ENCODE measurements at regions not wholly inside any gene's neighbourhood (a gene's known extent, or its start where the extent isn't known, plus 50 kb on each side); places are given as distances from the start of the nearest gene placed in this dataset.

GRCh38 chr11:121944556-121945230 is 171.3 kb downstream of the BLID start (continued):
- TF ChIP-seq ZSCAN31 (CRISPR knock-in tag; IDR thresholded peaks at IDR 0.05; ENCODE audit: low read depth) (no peak), HOXD1 (CRISPR knock-in tag; IDR thresholded peaks at IDR 0.05) (no peak), ZSCAN12 (CRISPR knock-in tag; IDR thresholded peaks at IDR 0.05) (no peak), ZNF335 (CRISPR knock-in tag; IDR thresholded peaks at IDR 0.05) (no peak)

GRCh38 chr11:121938076-121938475 is 177.9 kb downstream of the BLID start:
- Histone ChIP-seq H3K4me2 (ENCODE audit: low read depth, low read length) (no peak overlapping the region), H3K79me2 (ENCODE audit: insufficient read depth, low read length) (no peaks in the 10 kb centered on the region), H3K4me3 (replicated peaks in 1 of 3; ENCODE audit: insufficient read depth in 1 of 3, low read depth in 2 of 3, low read length in 3 of 3) (no peak overlapping the region), H3K9me3 (ENCODE audit: low read length) (no peaks in the 10 kb centered on the region), H2AFZ (ENCODE audit: low read length) (no peak overlapping the region), H3K27me3 (ENCODE audit: control insufficient read depth in 1 of 2, insufficient read depth in 2 of 2, low read length in 2 of 2) (no peaks in the 10 kb centered on the region), H3K9ac (ENCODE audit: insufficient read depth, low read depth, low read length) (no peak overlapping the region), H3K4me1 (ENCODE audit: insufficient read depth, low read length) (peaks cover 17% of the 10 kb centered on the region), H3K36me3 (replicated peaks in 1 of 2; ENCODE audit: control insufficient read depth in 1 of 2, insufficient read depth in 2 of 2, low read length in 2 of 2) (no peaks in the 10 kb centered on the region), H4K20me1 (ENCODE audit: insufficient read depth, low read length) (no peaks in the 10 kb centered on the region), H3K27ac (ENCODE audit: extremely low read length, insufficient read depth, low read length) (no peak overlapping the region)
- no peak for TF ChIP-seq ADNP (CRISPR knock-in tag; IDR thresholded peaks at IDR 0.05)
- no peak for TF ChIP-seq NAIF1 (CRISPR knock-in tag; IDR thresholded peaks at IDR 0.05; ENCODE audit: borderline replicate concordance)
- BruUV-seq (replicated peaks): no TSS peak
- POLR2A ChIA-PET: no interaction called here
- FAIRE-seq (no peak), ATAC-seq (no peak), DNase-seq (ENCODE audit: low spot score) (no peak)
- in situ Hi-C loops (cut with HindIII; ENCODE audit: extremely low pct_ligation_motif_present, low pct_unique_long_range_greater_than_20kb) (no loop called here), intact Hi-C loops (cut with micrococcal nuclease; ENCODE audit: unreplicated experiment) (no loop called here)
- CTCF ChIA-PET (ENCODE audit: low intra/inter-chr PET ratio, low total read pairs): no interaction called here
- 45% methylated on average over 2 of the region's 2 CpGs for WGBS (ENCODE audit: low lambda C conversion rate)

- no peaks in the 10 kb centered on the region for H3K27me3 ChIP-seq (ENCODE audit: control insufficient read depth in 1 of 2, insufficient read depth in 2 of 2, low read length in 2 of 2)
- H3K9me3 ChIP-seq (ENCODE audit: low read length): no peaks in the 10 kb centered on the region
- DNase-seq (ENCODE audit: low spot score): no peak
- H3K27ac ChIP-seq (ENCODE audit: extremely low read length, insufficient read depth, low read length): no peak overlapping the region
- ChIA-PET POLR2A (no interaction called here), CTCF (ENCODE audit: low intra/inter-chr PET ratio, low total read pairs) (no interaction called here)
- no peak overlapping the region for H3K4me2 ChIP-seq (ENCODE audit: low read depth, low read length)
- no peak for ATAC-seq
- H3K4me3 ChIP-seq (replicated peaks in 1 of 3; ENCODE audit: insufficient read depth in 1 of 3, low read depth in 2 of 3, low read length in 3 of 3): no peak overlapping the region
- in situ Hi-C loops (cut with HindIII; ENCODE audit: extremely low pct_ligation_motif_present, low pct_unique_long_range_greater_than_20kb) (no loop called here), intact Hi-C loops (cut with micrococcal nuclease; ENCODE audit: unreplicated experiment) (no loop called here)
- WGBS (ENCODE audit: low lambda C conversion rate): 74% methylated on average over 5 of the region's 5 CpGs
- BruUV-seq (replicated peaks): no TSS peak
- H3K79me2 ChIP-seq (ENCODE audit: insufficient read depth, low read length): no peaks in the 10 kb centered on the region
- H2AFZ ChIP-seq (ENCODE audit: low read length): no peak overlapping the region
- no peak overlapping the region for H3K9ac ChIP-seq (ENCODE audit: insufficient read depth, low read depth, low read length)
- no peak for FAIRE-seq
- H4K20me1 ChIP-seq (ENCODE audit: insufficient read depth, low read length): no peaks in the 10 kb centered on the region
- H3K36me3 ChIP-seq (replicated peaks in 1 of 2; ENCODE audit: control insufficient read depth in 1 of 2, insufficient read depth in 2 of 2, low read length in 2 of 2): no peaks in the 10 kb centered on the region
- H3K4me1 ChIP-seq (ENCODE audit: insufficient read depth, low read length): peaks cover 29% of the 10 kb centered on the region
- no peak for TF ChIP-seq ZKSCAN5 (CRISPR knock-in tag; IDR thresholded peaks at IDR 0.05)
- no peak for TF ChIP-seq ZSCAN20 (CRISPR knock-in tag; IDR thresholded peaks at IDR 0.05; ENCODE audit: borderline replicate concordance)
- TF ChIP-seq ZFP41 (CRISPR knock-in tag; IDR thresholded peaks at IDR 0.05; ENCODE audit: borderline replicate concordance): no peak
- TF ChIP-seq ZNF703 (CRISPR knock-in tag; IDR thresholded peaks at IDR 0.05; ENCODE audit: borderline replicate concordance): no peak
- no peak for TF ChIP-seq POGZ (CRISPR knock-in tag; IDR thresholded peaks at IDR 0.05)
- TF ChIP-seq GTF2F1 (IDR thresholded peaks at IDR 0.05; ENCODE audit: low read length): no peak
- no peak for TF ChIP-seq ZNF329 (CRISPR knock-in tag; IDR thresholded peaks at IDR 0.05; ENCODE audit: low read depth)
- TF ChIP-seq ZNF276 (CRISPR knock-in tag; IDR thresholded peaks at IDR 0.05; ENCODE audit: low read depth): no peak
- TF ChIP-seq BCL3 (CRISPR knock-in tag; IDR thresholded peaks at IDR 0.05): no peak
Observed at GRCh38 chr11:121936781-121937447, 179.1 kb downstream of the BLID start.

All from HepG2 (cell line).